ENCODE measurements at regions not wholly inside any gene's neighbourhood (a gene's known extent, or its start where the extent isn't known, plus 50 kb on each side); places are given as distances from the start of the nearest gene placed in this dataset.

DNA sequence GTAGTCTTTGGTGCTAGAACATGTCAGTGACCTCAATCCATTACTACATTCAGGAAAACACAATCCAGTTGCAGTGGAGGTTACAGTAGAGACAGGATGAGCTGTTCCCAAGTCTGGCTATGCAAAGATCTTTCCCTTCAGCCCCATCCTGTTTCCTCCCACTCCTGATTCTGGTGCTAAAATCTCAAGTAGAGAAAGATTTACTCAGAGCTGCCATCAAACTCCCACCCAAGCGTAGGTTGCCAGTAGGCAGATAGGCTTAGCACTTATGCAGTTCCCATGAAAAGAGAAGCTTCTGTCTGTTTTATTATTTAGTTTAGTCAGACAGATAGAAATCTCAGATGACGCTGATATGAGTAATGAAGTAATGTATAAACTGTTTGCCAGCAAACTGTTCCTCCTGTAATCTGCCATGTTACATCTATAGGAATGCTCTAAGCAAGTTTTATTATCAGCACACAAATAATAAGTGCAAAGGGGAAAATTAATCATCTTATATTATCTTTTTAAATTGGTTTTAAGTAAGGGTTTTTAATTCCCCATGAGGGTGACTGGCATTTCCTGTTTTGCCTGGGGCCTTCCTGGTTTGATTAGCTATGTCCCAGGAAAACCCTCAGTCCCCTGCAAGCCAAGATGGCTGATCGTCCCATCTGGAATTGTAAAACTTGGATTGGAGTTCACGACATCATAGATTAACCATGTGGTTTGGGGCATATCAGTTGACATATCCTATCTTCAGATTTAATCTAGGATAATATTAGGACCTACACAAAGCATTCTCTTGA is 188.3 kb upstream of the PALMD start:
- no peak for DNase-seq (ENCODE audit: low spot score)
- Mint-ChIP-seq H3K27me3 (ENCODE audit: unreplicated experiment) (peaks cover 3% of the 10 kb centered on the region), H3K27ac (ENCODE audit: unreplicated experiment) (no peak overlapping the region), H3K4me1 (ENCODE audit: unreplicated experiment) (no peaks in the 10 kb centered on the region), H3K4me3 (ENCODE audit: unreplicated experiment) (no peak overlapping the region), H3K9me3 (ENCODE audit: unreplicated experiment) (no peaks in the 10 kb centered on the region), H3K36me3 (ENCODE audit: low read depth, unreplicated experiment) (no peaks in the 10 kb centered on the region)
- TF ChIP-seq, protein P1, sequence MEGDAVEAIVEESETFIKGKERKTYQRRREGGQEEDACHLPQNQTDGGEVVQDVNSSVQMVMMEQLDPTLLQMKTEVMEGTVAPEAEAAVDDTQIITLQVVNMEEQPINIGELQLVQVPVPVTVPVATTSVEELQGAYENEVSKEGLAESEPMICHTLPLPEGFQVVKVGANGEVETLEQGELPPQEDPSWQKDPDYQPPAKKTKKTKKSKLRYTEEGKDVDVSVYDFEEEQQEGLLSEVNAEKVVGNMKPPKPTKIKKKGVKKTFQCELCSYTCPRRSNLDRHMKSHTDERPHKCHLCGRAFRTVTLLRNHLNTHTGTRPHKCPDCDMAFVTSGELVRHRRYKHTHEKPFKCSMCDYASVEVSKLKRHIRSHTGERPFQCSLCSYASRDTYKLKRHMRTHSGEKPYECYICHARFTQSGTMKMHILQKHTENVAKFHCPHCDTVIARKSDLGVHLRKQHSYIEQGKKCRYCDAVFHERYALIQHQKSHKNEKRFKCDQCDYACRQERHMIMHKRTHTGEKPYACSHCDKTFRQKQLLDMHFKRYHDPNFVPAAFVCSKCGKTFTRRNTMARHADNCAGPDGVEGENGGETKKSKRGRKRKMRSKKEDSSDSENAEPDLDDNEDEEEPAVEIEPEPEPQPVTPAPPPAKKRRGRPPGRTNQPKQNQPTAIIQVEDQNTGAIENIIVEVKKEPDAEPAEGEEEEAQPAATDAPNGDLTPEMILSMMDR (IDR thresholded peaks at IDR 0.05; ENCODE audit: unreplicated experiment) = no peak

DNA sequence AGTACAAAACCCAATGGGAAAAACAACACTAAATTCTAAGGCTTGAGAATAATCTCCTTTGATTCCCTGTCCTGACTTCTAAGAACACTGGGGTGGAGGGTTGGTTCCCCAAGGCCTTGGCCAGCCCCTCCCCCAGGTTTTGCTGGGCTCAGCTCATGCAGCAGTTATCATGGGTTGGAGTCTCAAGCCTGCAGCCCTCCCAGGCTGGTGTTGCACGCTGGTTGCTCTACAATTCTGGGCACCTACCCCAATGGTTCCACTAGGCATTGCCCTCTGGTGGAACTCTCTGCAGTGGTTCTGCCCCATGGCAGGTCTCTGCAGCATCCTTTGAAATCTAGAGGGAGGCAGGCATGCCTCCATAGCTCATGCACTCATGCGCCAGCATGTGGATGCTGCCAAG is 184.4 kb upstream of the PALMD start:
- Mint-ChIP-seq H3K9me3 (ENCODE audit: unreplicated experiment) (no peaks in the 10 kb centered on the region), H3K36me3 (ENCODE audit: low read depth, unreplicated experiment) (no peaks in the 10 kb centered on the region), H3K27ac (ENCODE audit: unreplicated experiment) (no peak overlapping the region), H3K4me3 (ENCODE audit: unreplicated experiment) (no peak overlapping the region), H3K4me1 (ENCODE audit: unreplicated experiment) (no peaks in the 10 kb centered on the region), H3K27me3 (ENCODE audit: unreplicated experiment) (peaks cover under 1% of the 10 kb centered on the region)
- TF ChIP-seq, protein P1 (IDR thresholded peaks at IDR 0.05; ENCODE audit: unreplicated experiment) = no peak
- no peak for DNase-seq (ENCODE audit: low spot score)

DNA sequence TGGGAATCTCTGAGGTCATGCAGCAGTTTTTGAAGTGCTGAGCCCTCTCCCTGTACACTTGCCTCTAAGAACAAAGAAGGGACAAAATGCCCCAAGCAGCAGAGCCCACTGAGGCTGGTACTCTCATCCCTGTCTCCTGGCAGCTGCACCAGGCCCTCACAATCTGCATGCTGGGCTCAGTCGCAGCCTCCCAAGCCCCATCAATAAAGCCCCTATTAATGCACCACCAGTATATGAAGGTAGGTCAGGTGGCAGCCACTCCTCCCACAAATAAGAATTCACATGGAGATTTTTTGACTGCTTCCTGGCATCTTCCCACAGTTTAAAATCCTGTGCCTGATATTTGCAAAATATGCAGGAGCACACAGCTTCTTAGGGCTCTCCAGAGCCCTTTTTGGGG is 181.2 kb upstream of the PALMD start:
- no peaks in the 10 kb centered on the region for H3K4me1 Mint-ChIP-seq (ENCODE audit: unreplicated experiment)
- H3K36me3 Mint-ChIP-seq (ENCODE audit: low read depth, unreplicated experiment) = no peaks in the 10 kb centered on the region
- no peaks in the 10 kb centered on the region for H3K27me3 Mint-ChIP-seq (ENCODE audit: unreplicated experiment)
- no peak overlapping the region for H3K4me3 Mint-ChIP-seq (ENCODE audit: unreplicated experiment)
- TF ChIP-seq, protein P1 (IDR thresholded peaks at IDR 0.05; ENCODE audit: unreplicated experiment) = no peak
- no peak for DNase-seq (ENCODE audit: low spot score)
- no peaks in the 10 kb centered on the region for H3K9me3 Mint-ChIP-seq (ENCODE audit: unreplicated experiment)
- H3K27ac Mint-ChIP-seq (ENCODE audit: unreplicated experiment) = no peak overlapping the region

DNA sequence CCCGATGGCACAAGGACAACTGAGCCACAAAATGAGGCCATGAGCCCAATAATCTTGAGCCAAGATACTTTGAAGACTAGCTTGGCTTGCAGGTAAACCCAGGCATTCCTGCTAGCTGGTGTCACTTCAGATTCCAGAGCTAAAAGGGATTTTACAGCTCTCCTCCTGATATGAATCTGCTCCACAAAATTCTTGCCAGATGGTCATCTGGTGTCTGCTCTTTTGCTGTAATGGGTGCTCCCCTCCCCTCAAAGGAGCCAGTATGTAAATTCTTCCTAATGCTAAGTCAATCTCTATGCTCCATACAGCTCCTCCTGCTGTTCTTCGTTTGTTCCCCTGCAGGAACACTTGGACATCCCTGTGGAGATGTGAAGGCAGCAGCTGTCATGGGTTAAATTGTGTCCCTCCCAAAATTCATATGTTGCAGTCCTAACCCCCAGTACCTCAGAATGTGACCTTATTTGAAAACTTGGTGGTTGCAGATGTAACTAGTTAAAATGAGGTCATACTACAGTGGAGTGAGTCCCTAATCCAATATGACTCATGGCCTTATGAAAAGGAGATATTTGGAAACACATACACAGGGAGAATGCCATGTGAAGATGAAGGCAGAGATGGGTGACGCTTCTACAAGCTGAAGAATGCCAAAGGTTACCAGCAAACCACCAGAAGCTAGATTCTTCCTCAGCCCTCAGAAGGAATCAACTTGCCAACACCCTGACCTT is 180.6 kb upstream of the PALMD start:
- Mint-ChIP-seq H3K27ac (ENCODE audit: unreplicated experiment) (no peak overlapping the region), H3K36me3 (ENCODE audit: low read depth, unreplicated experiment) (no peaks in the 10 kb centered on the region), H3K9me3 (ENCODE audit: unreplicated experiment) (no peaks in the 10 kb centered on the region), H3K4me3 (ENCODE audit: unreplicated experiment) (no peak overlapping the region), H3K27me3 (ENCODE audit: unreplicated experiment) (no peaks in the 10 kb centered on the region), H3K4me1 (ENCODE audit: unreplicated experiment) (no peaks in the 10 kb centered on the region)
- TF ChIP-seq, protein P1 (IDR thresholded peaks at IDR 0.05; ENCODE audit: unreplicated experiment) = no peak
- DNase-seq (ENCODE audit: low spot score) = no peak

DNA sequence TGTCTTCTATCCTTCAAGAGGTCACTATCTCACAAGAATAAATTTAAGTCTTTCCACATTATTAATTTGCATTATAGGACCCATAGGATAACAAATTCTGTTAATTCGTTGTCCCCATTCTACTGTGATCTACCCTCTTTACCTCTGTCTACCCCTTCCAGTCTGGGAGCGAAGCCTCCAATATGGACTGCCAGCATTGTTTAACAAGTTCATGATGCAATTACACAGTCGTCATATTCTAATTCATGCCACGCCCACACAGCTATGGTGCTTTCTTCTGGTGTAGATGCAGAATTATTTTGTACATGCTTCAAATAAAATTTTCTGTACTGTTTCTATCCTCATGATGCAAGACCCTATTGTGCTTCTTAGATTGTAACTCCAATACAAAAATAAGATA is 178.3 kb upstream of the PALMD start:
- no peak for DNase-seq (ENCODE audit: low spot score)
- Mint-ChIP-seq H3K9me3 (ENCODE audit: unreplicated experiment) (no peaks in the 10 kb centered on the region), H3K27me3 (ENCODE audit: unreplicated experiment) (no peaks in the 10 kb centered on the region), H3K27ac (ENCODE audit: unreplicated experiment) (no peak overlapping the region), H3K4me1 (ENCODE audit: unreplicated experiment) (no peaks in the 10 kb centered on the region), H3K36me3 (ENCODE audit: low read depth, unreplicated experiment) (no peaks in the 10 kb centered on the region), H3K4me3 (ENCODE audit: unreplicated experiment) (no peak overlapping the region)
- TF ChIP-seq, protein P1 (IDR thresholded peaks at IDR 0.05; ENCODE audit: unreplicated experiment) = no peak
